Fibroblast of lung (primary cell): ENCODE measurements at regions not wholly inside any gene's neighbourhood (a gene's known extent, or its start where the extent isn't known, plus 50 kb on each side); places are given as distances from the start of the nearest gene placed in this dataset.

Experiments
- DNase-seq, 2 donors: peaks; one replicate each; pipeline versions ENCODE4 v3.0.0 to v3.0.0-alpha.2; 2010; ENCODE audit warnings: low read depth in 2 of 2
- H2AFZ ChIP-seq: 2 replicates; pipeline ENCODE4 v1.5.1; 2012; ENCODE audit warnings: low read length, control low read depth, inconsistent platforms
- H3K27ac ChIP-seq: 2 replicates; pipeline ENCODE4 v1.5.1; 2011; ENCODE audit warnings: low read length, control low read depth; ENCODE audit not compliant: insufficient read depth
- H3K27me3 ChIP-seq: 2 replicates; pipeline ENCODE4 v1.5.1; 2011; ENCODE audit warnings: mild to moderate bottlenecking, low read length; ENCODE audit not compliant: control insufficient read depth, insufficient read depth
- H3K36me3 ChIP-seq: 2 replicates; pipeline ENCODE4 v1.5.1; 2011; ENCODE audit warnings: low read length; ENCODE audit not compliant: control insufficient read depth, insufficient read depth
- H3K4me1 ChIP-seq: 2 replicates; pipeline ENCODE4 v1.5.1; 2011; ENCODE audit warnings: low read length; ENCODE audit not compliant: control insufficient read depth, insufficient read depth; ENCODE audit errors: extremely low read depth
- H3K4me2 ChIP-seq: 2 replicates; pipeline ENCODE4 v1.5.1; 2011; ENCODE audit warnings: low read length, control low read depth; ENCODE audit not compliant: insufficient read depth; ENCODE audit errors: extremely low read depth
- H3K4me3 ChIP-seq, 4 experiments: fragments of 200-600 bp in 1 of 4; sonication (generic) in 1 of 4; replicated peaks in 1 of 4; 2 replicates each; pipeline ENCODE4 v1.5.1; 2011 to 2016; ENCODE audit warnings: low read length in 4 of 4, low read depth in 3 of 4, mild to moderate bottlenecking in 3 of 4, control low read depth in 2 of 4, inconsistent platforms in 1 of 4, mixed read lengths in 1 of 4; ENCODE audit not compliant: insufficient read depth in 1 of 4; ENCODE audit errors: control extremely low read depth in 1 of 4
- H3K79me2 ChIP-seq: 2 replicates; pipeline ENCODE4 v1.5.1; 2012; ENCODE audit warnings: mild to moderate bottlenecking, low read length, inconsistent platforms; ENCODE audit not compliant: control insufficient read depth, insufficient read depth
- H3K9ac ChIP-seq: 2 replicates; pipeline ENCODE4 v1.5.1; 2011; ENCODE audit warnings: mild to moderate bottlenecking, low read length, control low read depth; ENCODE audit not compliant: insufficient read depth
- H3K9me3 ChIP-seq: 2 replicates; pipeline ENCODE4 v1.5.1; 2012; ENCODE audit warnings: low read depth, low read length; ENCODE audit not compliant: control insufficient read depth, insufficient read depth
- H4K20me1 ChIP-seq: 2 replicates; pipeline ENCODE4 v1.5.1; 2011; ENCODE audit warnings: low read length; ENCODE audit not compliant: control insufficient read depth, insufficient read depth; ENCODE audit errors: extremely low read depth
- CTCF ChIP-seq, 2 donors: IDR thresholded peaks in 1 of 2; conservative IDR thresholded peaks in 1 of 2; 1 replicate in 1 of 2; 2 replicates in 1 of 2; pipeline ENCODE4 v1.5.1; 2011 to 2012; ENCODE audit warnings: low read length in 2 of 2, control low read depth in 1 of 2, inconsistent platforms in 1 of 2, low read depth in 1 of 2, mild to moderate bottlenecking in 1 of 2
- EZH2 ChIP-seq: IDR thresholded peaks from 2 replicates; pipeline ENCODE4 v1.5.1; 2012; ENCODE audit warnings: low read length, control low read depth, mild to moderate bottlenecking; ENCODE audit errors: missing control alignments

- Histone ChIP-seq H3K27me3 (no peaks in the 10 kb centered on the region), H3K27ac (no peak overlapping the region), H3K9me3 (no peaks in the 10 kb centered on the region), H3K36me3 (no peaks in the 10 kb centered on the region), H4K20me1 (no peaks in the 10 kb centered on the region), H3K79me2 (no peaks in the 10 kb centered on the region), H2AFZ (peak overlapping the region; percentile 8), H3K9ac (no peak overlapping the region), H3K4me2 (no peak overlapping the region), H3K4me1 (peaks cover 6% of the 10 kb centered on the region), H3K4me3 (no peak overlapping the region)
- TF ChIP-seq CTCF (conservative IDR thresholded peaks at IDR 0.05 in 1 of 2, IDR thresholded peaks at IDR 0.05 in 1 of 2; ENCODE audit: low read depth in 1 of 2, low read length in 2 of 2): no peak
- TF ChIP-seq EZH2: no peak
- no peak for DNase-seq
These were observed 175.5 kb upstream of the SEMA3A start for GRCh38 chr7:84370114-84370513.

GRCh38 chr7:84368122-84368521 lies 173.5 kb upstream of the SEMA3A start:
- Histone ChIP-seq H3K4me2 (no peak overlapping the region), H3K36me3 (no peaks in the 10 kb centered on the region), H3K79me2 (no peaks in the 10 kb centered on the region), H4K20me1 (no peaks in the 10 kb centered on the region), H2AFZ (no peak overlapping the region), H3K9ac (no peak overlapping the region), H3K4me1 (peaks cover 6% of the 10 kb centered on the region), H3K27me3 (no peaks in the 10 kb centered on the region), H3K9me3 (no peaks in the 10 kb centered on the region), H3K4me3 (no peak overlapping the region), H3K27ac (no peak overlapping the region)
- TF ChIP-seq EZH2 (no peak), CTCF (conservative IDR thresholded peaks at IDR 0.05 in 1 of 2, IDR thresholded peaks at IDR 0.05 in 1 of 2; ENCODE audit: low read depth in 1 of 2, low read length in 2 of 2) (no peak)
- no peak for DNase-seq

GRCh38 chr7:84364708-84365107 lies 170.1 kb upstream of the SEMA3A start:
- Histone ChIP-seq H3K79me2 (no peaks in the 10 kb centered on the region), H3K9ac (no peak overlapping the region), H4K20me1 (no peaks in the 10 kb centered on the region), H3K4me2 (no peak overlapping the region), H3K36me3 (no peaks in the 10 kb centered on the region), H2AFZ (no peak overlapping the region), H3K9me3 (no peaks in the 10 kb centered on the region), H3K4me1 (no peaks in the 10 kb centered on the region), H3K27me3 (no peaks in the 10 kb centered on the region), H3K27ac (no peak overlapping the region), H3K4me3 (no peak overlapping the region)
- TF ChIP-seq EZH2: no peak
- no peak for TF ChIP-seq CTCF (conservative IDR thresholded peaks at IDR 0.05 in 1 of 2, IDR thresholded peaks at IDR 0.05 in 1 of 2; ENCODE audit: low read depth in 1 of 2, low read length in 2 of 2)
- peak; percentile 28 to 83 for DNase-seq
